GM18907 (cell line): ENCODE measurements at regions not wholly inside any gene's neighbourhood (a gene's known extent, or its start where the extent isn't known, plus 50 kb on each side); places are given as distances from the start of the nearest gene placed in this dataset.

Source experiments
- ATAC-seq: cut with Tn5 transposase; IDR thresholded peaks from one replicate; pipeline ENCODE4 v1.9.1; 2021; ENCODE audit warnings: mild to moderate bottlenecking, moderate library complexity; ENCODE audit not compliant: unreplicated experiment

DNA sequence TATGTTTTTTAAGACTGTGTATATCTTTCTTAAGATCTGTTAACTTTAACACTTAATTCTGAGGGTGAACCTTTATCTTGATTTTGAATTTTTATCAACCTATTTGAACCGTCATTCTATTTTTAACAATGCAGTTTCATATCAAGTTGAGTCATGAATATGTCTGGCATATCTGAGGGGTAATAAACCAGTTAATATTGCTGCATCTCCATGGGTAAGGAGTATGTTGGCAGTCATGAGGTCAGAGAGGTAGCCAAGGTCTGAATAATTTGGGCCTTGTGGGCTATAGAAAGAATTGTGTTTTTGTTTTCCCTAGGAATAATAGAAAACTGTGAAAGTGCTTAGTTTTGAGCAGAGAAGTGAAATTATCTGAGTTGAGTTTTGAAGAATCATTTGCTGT is 419.0 kb downstream of the PLK2 start:
- ATAC-seq = no peak

DNA sequence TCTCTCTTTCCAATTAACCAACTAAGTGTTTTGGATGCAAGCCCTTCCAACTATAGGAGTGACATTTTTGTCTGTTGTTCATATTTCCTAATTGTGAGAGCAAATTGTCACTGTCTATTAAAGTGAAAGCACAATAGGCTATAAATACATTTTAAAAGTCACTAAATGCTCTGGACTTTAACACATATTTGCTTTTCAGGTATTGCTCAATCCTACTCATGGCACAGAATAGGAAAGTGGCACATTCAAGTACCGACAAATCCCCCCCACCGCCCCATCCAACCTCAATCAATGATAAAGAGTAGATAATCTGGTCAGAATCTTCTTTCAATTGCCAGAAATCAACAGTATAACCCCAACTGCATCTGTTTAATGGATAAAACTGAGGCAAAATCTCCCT is 419.8 kb downstream of the PLK2 start:
- ATAC-seq = no peak

DNA sequence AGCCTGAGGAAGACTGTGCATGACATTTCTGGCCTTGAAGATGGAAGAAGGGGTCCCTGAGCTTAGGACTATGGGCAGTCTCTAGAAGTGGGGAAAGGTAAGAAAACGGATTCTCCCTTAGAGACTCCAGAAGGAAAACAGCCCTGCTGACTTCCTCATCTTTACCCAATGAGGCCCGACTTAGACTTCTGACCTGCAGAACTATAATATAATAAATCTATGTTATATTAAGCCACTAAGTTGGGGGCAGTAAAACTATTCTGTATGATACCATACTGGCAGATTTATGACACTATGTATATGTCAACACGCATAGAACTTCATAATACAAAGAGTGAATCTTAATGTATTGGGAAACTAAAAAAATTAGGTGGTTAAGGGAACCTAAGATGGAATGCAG is 422.0 kb downstream of the PLK2 start:
- no peak for ATAC-seq

DNA sequence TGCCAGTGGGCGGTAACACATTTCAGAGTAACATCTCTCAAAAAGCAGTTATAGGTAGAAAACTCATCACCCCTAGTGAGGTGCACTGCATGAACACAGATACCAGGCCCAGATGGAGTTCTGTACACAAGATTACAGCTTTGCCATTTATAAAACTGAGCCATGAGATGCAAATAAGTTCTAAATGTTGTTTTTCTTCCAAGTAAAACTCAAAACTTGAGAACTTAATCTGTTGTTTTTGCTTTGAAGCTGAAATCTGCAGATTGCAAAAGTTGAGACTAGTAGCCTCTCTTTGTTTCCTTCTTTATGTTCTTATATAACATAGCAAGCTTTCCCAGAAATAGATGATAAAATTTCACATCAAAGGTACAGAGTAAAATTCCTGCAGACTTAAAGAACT is 434.1 kb downstream of the PLK2 start:
- no peak for ATAC-seq

DNA sequence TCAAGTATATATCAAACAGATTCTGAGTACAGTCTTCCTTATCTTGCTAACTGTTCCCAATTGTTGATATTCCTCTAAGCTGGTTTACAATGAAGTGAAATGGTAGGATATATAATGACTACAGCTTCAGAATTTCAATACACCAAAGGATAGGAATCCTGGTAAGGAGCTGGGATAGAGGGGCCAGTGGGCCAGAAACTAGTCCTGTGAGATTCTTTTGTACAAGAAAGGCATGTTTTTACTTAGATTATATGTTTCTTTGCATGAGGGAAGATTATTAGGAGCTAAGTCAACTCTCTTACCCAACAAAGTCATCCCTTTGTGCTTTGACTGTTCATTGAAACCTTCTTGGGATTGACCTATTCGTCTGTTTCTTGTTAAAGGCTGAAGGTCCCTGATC is 435.7 kb downstream of the PLK2 start:
- ATAC-seq = no peak

DNA sequence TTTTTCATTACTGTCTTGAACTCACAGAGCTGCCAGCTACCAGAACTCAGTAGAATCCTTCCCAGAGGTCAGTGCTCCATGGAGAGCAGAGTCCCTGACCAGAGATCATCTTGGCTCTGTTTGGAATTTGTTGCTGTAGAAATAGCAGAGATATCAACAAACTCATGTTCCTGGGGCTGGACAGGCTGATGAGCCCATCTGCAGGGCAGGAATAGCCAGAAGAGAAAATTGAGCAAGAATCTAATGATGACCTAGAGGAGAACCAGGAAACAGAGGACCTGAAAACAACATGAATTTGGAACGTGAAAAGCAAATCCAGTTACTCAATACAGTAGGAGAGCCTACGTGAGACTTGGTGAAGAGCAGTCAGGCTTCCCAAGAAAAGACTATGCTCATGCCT is 437.8 kb downstream of the PLK2 start:
- ATAC-seq = no peak

DNA sequence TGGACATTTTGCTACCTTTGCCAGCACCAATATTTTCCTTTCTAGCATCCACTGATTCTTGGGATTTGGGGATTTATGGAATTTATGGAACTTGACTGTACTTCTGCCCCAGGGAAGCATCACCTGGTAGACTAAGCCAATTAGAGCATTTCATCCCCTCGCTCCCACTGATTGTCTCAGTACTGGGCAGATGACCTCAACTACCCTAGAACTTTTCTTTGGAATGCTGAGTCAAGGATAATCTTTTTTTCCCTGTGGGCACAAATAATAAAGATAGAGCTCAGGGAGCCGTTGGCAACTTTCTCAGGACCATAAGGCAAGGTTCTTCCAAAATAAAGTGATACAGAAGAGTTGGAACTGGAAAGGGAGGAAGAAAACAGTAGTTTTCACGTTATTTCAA is 438.4 kb downstream of the PLK2 start:
- no peak for ATAC-seq

DNA sequence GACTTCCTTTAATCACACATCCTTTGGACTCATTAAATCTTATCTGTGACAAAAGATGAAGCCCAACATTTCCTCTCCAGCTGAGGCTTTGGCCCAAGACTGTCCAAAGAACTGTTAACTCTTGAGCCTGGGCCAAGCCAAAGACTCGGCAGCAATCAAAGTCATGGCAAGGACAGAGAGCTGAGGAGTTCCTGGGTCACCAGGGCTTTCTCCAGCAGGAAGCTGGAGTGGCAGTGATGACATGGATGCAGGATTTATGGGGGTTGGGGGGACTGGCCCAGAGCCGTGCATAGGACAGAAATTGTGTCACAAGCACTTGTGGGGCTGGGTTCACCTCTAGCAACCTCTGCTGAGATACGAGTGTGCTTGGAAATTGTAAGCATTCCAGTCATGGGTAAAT is 440.3 kb downstream of the PLK2 start:
- ATAC-seq = no peak

DNA sequence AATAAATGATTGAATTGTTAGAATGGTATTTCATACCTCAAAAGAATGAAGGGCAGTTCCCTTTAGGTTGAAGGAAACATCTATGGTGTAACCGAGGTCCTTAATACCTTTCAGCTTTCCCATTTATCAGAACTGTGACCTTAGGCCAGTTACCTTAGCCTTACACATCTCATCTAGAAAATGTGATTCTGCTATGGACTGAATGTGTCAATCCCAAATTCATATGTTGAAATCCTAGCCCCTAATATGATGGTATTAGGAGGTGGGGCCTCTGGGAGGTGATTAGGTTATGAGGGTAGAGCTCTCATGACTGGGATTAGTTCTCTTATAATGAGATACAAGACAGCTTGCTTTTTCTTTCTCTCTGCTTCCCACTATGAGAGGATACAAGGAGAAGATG is 441.9 kb downstream of the PLK2 start:
- no peak for ATAC-seq

DNA sequence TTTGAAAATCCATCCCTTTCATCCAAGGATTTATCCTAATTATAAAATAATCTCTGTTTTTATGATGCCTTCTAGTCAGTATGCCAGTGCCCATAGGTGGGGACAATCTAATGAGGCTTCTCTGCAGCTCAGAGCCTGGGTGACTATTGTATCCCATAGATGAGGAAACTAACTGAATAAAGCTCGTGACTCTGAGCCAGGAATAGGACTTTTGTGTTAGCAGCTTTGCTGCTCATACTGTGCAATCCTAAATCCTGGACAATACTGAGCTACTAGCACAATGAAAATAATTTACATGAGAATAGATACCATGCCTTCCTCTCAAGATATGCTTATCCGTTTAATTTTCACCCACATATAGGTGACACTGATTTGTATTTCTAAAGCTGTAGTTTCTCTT is 443.0 kb downstream of the PLK2 start:
- ATAC-seq = no peak

DNA sequence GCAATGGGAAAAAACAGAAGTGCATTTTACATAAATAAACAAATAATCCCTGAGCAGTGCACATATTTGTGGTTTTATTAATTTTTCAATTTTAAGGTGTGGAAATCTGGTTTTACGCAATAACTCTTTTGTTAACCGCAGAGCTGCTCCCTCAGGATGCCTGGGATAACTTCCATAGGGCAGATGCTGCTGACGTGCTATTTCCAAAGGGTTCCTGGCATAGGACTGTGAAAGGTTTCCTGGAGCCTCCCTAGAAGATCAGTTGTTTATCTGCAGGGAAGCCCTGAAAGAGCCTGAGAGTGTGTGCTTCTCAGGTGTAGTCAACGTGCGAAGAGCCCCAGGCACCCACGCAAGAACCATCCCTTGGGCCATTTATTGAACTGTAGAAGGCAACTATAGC is 443.5 kb downstream of the PLK2 start:
- ATAC-seq = no peak

DNA sequence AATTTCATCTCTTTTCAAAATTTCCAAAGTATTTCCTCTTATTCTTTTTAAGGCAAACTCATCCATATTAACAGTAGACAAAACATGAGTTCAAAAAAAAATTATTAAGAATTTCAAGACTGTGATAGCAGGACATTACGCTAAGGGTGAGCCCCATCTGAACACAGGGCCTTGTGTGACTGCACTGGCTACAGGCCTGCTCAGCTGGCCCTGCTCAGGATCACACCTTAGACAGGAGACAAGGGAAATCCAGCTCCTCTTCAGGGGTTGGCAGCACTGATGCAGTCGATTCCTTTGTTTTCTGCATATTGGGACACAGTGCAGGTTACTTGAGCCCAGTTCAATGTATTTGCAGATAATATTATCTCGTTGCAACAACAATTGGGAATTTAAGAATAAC is 444.7 kb downstream of the PLK2 start:
- no peak for ATAC-seq

DNA sequence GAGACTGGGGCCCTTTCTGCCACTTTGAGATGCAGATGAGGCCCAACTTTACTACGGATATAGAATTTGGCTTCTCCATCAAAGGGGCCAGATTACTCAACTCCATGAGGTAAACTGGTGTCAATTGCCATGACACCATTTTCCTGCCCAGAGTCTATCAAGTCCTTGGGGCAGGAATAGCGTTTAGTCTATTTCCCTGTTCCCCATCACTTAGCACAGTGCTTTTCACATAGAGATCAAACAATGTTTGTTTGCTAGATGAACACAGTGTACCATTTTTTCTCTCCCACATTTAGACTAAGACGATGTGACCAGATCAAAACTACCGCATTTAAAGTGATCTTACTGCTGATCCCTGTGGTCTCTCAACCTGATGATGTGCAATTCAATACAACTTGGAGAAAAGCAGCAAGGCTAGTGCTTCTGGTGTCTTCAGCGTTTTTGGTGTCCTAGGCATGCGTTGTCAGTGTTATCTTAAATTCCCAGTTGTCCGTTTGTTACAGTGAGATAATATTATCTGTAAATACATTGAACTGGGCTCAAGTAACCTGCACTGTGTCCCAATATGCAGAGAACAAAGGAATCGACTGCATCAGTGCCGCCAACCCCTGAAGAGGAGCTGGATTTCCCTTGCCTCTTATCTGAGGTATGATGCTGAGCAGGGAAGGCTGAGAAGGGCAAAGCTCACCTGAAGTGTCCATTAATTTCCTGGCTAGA is 446.2 kb downstream of the PLK2 start:
- ATAC-seq = no peak

DNA sequence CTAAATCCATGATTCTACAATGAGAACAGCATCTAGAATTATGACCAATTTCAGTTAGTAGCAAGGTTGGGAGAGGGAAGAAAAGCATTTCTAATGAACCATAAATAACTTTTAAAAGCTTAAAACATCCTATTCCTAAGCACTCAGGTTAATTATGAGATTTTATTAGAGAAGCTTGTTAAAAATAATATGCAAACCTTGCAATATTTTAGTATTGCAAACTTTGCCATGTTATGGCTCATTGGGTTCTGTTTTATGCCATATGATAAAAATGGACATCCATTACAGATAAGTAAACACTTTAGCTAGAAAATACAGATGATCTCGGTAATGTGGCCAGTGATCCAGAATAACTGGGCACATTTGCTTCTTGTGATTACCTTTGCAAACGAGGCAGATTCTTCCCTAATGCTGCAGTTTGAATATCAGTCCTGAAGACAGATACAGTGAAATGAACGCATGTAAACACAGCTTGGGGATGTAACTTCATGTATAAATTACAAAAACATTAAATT is 447.0 kb downstream of the PLK2 start:
- ATAC-seq = no peak

DNA sequence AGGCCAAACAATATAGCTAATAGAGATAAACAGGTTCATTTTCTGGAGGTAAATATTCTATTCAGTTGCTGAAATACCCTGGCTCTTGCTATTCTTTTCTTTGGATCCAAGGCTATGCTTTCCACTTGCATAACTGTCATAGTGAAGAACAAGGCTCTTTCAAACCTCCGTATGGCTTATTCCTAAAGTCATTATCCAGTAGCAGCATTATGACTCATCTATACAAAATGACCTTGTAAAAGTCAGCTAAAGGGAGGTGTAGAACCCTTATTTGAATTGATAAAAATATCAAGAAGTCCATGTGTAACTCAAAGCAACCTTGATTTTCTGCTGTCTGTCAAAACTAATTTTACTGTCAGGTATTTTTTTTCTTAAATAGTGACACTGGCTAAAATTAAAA is 447.8 kb downstream of the PLK2 start:
- no peak for ATAC-seq

DNA sequence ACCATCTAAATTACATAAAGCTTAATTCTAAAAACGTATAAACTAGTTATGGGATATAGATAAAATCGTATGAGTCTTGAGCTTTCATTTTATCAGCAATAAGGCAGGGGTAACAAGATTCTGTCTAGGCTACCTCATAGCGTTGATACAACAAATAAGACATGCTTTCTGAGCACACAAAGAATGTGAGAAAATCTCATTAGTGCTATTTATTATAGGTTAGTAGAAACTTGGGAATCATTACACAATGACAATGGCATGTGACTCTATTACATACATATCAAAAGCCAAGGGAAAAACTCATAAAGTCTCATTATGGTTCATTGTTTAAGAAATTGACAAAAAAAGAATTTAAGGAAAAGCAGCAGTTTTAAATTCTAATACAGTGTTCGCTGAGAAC is 448.6 kb downstream of the PLK2 start:
- no peak for ATAC-seq

DNA sequence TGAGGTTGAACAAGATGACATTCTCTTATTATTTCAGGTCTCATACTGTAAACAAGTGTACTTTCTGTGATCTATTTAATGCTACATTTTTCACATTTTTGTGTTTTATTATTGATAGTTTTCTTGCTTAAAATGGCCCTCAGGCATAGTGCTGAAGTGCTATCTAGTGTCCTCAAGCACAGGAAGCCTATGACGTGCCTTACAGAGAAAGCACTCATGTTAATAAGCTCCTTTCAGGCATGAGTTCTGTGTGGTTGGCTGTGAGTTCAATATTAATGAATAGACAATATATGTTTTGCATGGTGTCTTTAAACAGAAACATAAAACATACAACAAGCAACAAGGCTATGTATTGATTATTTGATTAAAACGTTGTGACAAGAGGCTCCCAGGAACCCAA is 450.1 kb downstream of the PLK2 start:
- ATAC-seq = no peak

DNA sequence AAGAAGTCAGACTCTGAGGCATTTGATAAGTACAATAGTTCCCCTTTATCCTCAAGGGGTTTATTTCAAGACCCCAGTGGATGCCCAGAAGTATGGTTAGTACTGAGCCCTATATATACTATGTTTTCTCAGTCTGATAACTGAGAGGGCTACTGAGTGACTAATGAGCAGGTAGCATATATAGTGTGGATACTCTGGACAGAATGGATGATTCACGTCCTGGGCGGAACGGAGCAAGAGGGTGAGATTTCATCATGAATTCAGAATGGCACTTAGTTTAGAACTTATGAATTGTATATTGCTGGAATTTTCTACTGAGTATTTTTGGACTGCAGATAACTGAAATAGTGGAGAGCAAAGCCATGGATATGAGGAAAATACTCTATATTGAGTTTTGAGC is 457.6 kb downstream of the PLK2 start:
- no peak for ATAC-seq

DNA sequence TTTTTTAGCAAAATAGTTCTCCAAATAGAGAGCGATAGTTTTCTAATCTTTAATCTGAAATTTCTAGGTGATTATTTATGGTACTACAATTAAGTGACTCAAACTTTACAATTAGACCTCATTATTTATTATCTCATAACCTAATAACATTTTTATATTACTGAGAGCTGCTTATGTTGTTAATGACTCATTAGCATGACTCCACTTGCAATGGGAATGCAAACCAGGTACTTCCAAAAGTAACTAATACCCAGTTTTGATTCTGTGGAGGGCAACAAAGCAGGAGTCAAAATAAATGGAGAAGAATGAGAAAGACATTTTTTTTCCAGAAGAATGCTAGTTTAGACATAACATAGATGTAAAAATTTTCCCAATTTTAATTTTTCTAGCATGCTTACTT is 466.0 kb downstream of the PLK2 start:
- no peak for ATAC-seq

DNA sequence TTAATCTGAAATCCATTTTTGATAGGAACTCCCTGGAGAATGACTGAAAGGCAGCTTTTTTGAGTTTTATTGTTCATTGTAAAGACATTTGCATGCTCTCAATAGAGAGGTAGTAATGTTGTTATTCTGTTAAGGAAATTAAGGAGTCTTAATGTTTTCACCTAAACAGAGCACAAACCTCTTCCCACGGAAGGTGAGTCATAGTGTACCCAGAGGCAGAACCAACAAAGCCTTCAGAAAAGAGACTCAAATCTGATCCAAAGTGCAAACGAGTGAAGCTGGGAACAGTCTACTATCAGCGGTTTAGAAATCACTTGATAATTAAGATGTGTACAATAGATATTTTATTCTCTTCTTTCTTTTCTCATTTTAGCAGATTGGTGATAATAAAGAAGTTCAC is 470.5 kb downstream of the PLK2 start:
- ATAC-seq = no peak

DNA sequence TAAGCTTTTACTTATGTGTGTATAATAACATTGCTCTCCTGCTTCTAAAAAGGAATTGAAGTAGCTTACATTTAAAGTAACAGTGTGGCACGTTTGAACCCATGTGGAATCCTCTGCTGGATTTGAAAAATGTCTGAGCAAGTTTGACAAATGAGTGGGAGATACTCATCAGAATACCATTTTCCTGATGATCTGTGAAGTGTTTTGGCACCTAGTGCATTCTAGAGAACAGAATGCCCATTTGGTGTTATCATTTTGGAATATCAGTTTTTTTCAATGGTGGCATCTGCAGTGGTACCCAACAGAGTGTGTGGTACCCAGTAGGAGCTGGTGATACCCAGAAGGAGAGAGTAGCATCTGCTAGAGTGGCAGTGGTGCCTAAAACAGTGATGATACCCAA is 471.1 kb downstream of the PLK2 start:
- no peak for ATAC-seq

DNA sequence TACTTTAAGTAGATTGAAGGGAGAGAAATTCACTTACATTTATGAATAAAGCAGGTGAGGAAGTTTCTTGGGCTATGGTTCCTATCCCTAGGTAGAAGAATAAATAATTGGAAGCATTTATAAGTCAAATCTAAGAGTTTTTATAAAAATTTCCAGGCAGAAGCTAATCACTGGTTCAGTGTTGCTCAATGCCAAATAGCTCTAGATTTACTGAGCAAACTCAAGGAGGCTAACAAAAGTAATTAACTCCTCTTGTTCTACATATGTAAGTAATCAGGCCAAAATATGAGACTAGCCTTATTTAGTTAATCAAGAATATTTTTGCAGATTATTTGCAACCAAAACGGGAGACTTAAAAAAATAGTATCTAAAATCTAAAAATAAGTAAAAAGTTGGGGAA is 472.3 kb downstream of the PLK2 start:
- no peak for ATAC-seq

DNA sequence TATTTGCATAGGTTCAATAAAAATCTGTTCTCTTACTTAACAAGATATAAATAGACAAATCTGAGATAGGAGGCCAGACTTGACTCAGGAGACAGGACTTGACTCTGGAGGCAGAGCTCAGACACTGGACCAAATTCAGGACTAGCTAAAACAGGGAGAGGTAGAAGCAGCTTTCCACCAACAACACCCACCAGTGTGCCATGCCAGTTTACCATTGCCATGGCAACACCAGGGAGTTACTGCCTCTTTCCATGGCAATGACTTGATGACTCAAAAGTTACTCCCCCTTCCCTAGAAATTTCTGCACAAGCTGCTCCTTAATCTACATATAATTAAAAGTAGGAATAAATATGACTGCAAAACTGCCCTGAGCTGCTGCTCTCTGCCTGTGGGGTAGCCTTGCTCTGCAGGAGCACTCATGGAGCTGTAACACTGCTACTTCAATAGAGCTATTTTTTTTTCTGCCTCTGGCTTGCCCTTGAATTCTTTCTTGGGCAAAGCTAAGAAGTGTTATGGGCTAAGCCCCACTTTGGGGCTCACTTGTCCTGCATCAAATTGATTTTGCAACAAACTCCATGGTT is 473.0 kb downstream of the PLK2 start:
- no peak for ATAC-seq
